Suprapubic skin (tissue), 4 donors: ENCODE measurements at regions not wholly inside any gene's neighbourhood (a gene's known extent, or its start where the extent isn't known, plus 50 kb on each side); places are given as distances from the start of the nearest gene placed in this dataset.

Experiments used
- DNase-seq, 2 donors: peaks; one replicate each; pipeline ENCODE4 v3.0.0-alpha.2; 2019; ENCODE audit warnings: low spot score in 2 of 2
- H3K27ac ChIP-seq: fragments of 200-600 bp; sonication (generic); one replicate; pipeline ENCODE4 v1.5.1; 2019
- H3K27me3 ChIP-seq: fragments of 200-600 bp; sonication (generic); one replicate; pipeline ENCODE4 v1.5.1; 2019
- H3K36me3 ChIP-seq: fragments of 200-600 bp; sonication (generic); one replicate; pipeline ENCODE4 v1.5.1; 2019
- H3K4me1 ChIP-seq: fragments of 200-600 bp; sonication (generic); one replicate; pipeline ENCODE4 v1.5.1; 2019
- H3K4me3 ChIP-seq: fragments of 200-600 bp; sonication (generic); one replicate; pipeline ENCODE4 v1.5.1; 2019; ENCODE audit warnings: mild to moderate bottlenecking
- H3K9me3 ChIP-seq: fragments of 200-600 bp; sonication (generic); one replicate; pipeline ENCODE4 v1.5.1; 2019
- CTCF ChIP-seq, 2 donors: fragments of 200-600 bp in 1 of 2; fragments of 450-650 bp in 1 of 2; sonication (generic) in 1 of 2; IDR thresholded peaks; one replicate each; pipeline ENCODE4 v1.5.1; 2016 to 2019; ENCODE audit warnings: antibody characterized with exemption in 2 of 2, mild to moderate bottlenecking in 1 of 2, moderate library complexity in 1 of 2
- EP300 ChIP-seq: sonication (generic); formaldehyde crosslinking; IDR thresholded peaks from one replicate; pipeline ENCODE4 v1.6.1; 2017; ENCODE audit warnings: antibody characterized with exemption
- POLR2A ChIP-seq, 2 donors: fragments of 450-650 bp; IDR thresholded peaks; one replicate each; pipeline ENCODE4 v1.6.1; 2017; ENCODE audit warnings: antibody characterized with exemption in 2 of 2, mild to moderate bottlenecking in 2 of 2, moderate library complexity in 2 of 2
- POLR2AphosphoS5 ChIP-seq, 3 donors: sonication (generic); formaldehyde crosslinking; IDR thresholded peaks; one replicate each; pipeline ENCODE4 v1.6.1; 2017; ENCODE audit warnings: antibody characterized with exemption in 3 of 3
- WGBS: methylation state at CpG from one replicate; pipeline ENCODE4 v1.1.5; 2018; 5-methylcytosine and 5-hydroxymethylcytosine counted together

GRCh38 chr12:14113031-14113430 is 131.6 kb upstream of the GRIN2B start:
- no peak overlapping the region for H3K27ac ChIP-seq
- 61% methylated on average over 1 of the region's 1 CpG for WGBS
- peaks cover 2% of the 10 kb centered on the region for H3K27me3 ChIP-seq

GRCh38 chr12:14126692-14127091 is 145.3 kb upstream of the GRIN2B start:
- H3K27me3 ChIP-seq, result no peaks in the 10 kb centered on the region
- 100% methylated on average over 1 of the region's 2 CpGs for WGBS
- no peaks in the 10 kb centered on the region for H3K36me3 ChIP-seq
- H3K9me3 ChIP-seq, result no peaks in the 10 kb centered on the region
- no peak for DNase-seq
- TF ChIP-seq POLR2A (IDR thresholded peaks at IDR 0.05) (no peak), POLR2AphosphoS5 (IDR thresholded peaks at IDR 0.05) (no peak), CTCF (IDR thresholded peaks at IDR 0.05) (no peak)
- H3K4me1 ChIP-seq, result no peaks in the 10 kb centered on the region
- H3K4me3 ChIP-seq, result no peak overlapping the region
- no peak overlapping the region for H3K27ac ChIP-seq

More at GRCh38 chr12:14113031-14113430, 131.6 kb upstream of the GRIN2B start:
- Histone ChIP-seq H3K4me1 (no peaks in the 10 kb centered on the region), H3K9me3 (peaks cover 5% of the 10 kb centered on the region), H3K4me3 (no peak overlapping the region), H3K36me3 (no peaks in the 10 kb centered on the region)
- TF ChIP-seq CTCF (IDR thresholded peaks at IDR 0.05) (no peak), EP300 (no peak), POLR2A (IDR thresholded peaks at IDR 0.05) (no peak), POLR2AphosphoS5 (IDR thresholded peaks at IDR 0.05) (no peak)
- no peak for DNase-seq

- Histone ChIP-seq H3K9me3 (no peaks in the 10 kb centered on the region), H3K27me3 (no peaks in the 10 kb centered on the region), H3K4me1 (no peaks in the 10 kb centered on the region), H3K27ac (no peak overlapping the region), H3K36me3 (no peaks in the 10 kb centered on the region), H3K4me3 (no peak overlapping the region)
- WGBS, result 78% methylated on average over 12 of the region's 12 CpGs
- TF ChIP-seq CTCF (IDR thresholded peaks at IDR 0.05) (no peak), EP300 (no peak), POLR2A (IDR thresholded peaks at IDR 0.05) (no peak), POLR2AphosphoS5 (IDR thresholded peaks at IDR 0.05) (no peak)
- DNase-seq, result no peak
These were observed 148.3 kb upstream of the GRIN2B start for GRCh38 chr12:14129611-14130195.

- H3K27me3 ChIP-seq, result no peaks in the 10 kb centered on the region
- no peak for TF ChIP-seq POLR2A (IDR thresholded peaks at IDR 0.05)
- TF ChIP-seq EP300, result no peak
- TF ChIP-seq CTCF (IDR thresholded peaks at IDR 0.05), result no peak
- no peak for TF ChIP-seq POLR2AphosphoS5 (IDR thresholded peaks at IDR 0.05)
- no peaks in the 10 kb centered on the region for H3K9me3 ChIP-seq
- no peaks in the 10 kb centered on the region for H3K36me3 ChIP-seq
- WGBS, result 100% methylated on average over 1 of the region's 2 CpGs
- no peaks in the 10 kb centered on the region for H3K4me1 ChIP-seq
- H3K4me3 ChIP-seq, result no peak overlapping the region
- DNase-seq, result no peak
- H3K27ac ChIP-seq, result no peak overlapping the region
These were observed 154.6 kb upstream of the GRIN2B start for GRCh38 chr12:14135996-14136395.

GRCh38 chr12:14138495-14138894 is 157.1 kb upstream of the GRIN2B start:
- H3K4me1 ChIP-seq, result no peaks in the 10 kb centered on the region
- no peaks in the 10 kb centered on the region for H3K27me3 ChIP-seq
- WGBS, result 74% methylated on average over 6 of the region's 6 CpGs
- no peak for DNase-seq
- no peak for TF ChIP-seq POLR2AphosphoS5 (IDR thresholded peaks at IDR 0.05)
- no peak for TF ChIP-seq CTCF (IDR thresholded peaks at IDR 0.05)
- TF ChIP-seq EP300, result no peak
- no peak for TF ChIP-seq POLR2A (IDR thresholded peaks at IDR 0.05)
- no peak overlapping the region for H3K27ac ChIP-seq
- no peaks in the 10 kb centered on the region for H3K9me3 ChIP-seq
- no peaks in the 10 kb centered on the region for H3K36me3 ChIP-seq
- no peak overlapping the region for H3K4me3 ChIP-seq
